ENCODE measurements at regions not wholly inside any gene's neighbourhood (a gene's known extent, or its start where the extent isn't known, plus 50 kb on each side); places are given as distances from the start of the nearest gene placed in this dataset.

GRCh38 chr15:69685512-69686452, 233.2 kb downstream of the RPLP1 start:
- Histone ChIP-seq H3K9me3 (no peaks in the 10 kb centered on the region), H3K27me3 (replicated peaks; ENCODE audit: insufficient read depth) (no peaks in the 10 kb centered on the region), H3K36me3 (no peaks in the 10 kb centered on the region), H3K4me3 (no peak overlapping the region), H3K4me1 (replicated peaks) (no peaks in the 10 kb centered on the region), H3K27ac (no peak overlapping the region)
- WGBS = 44% methylated on average over 8 of the region's 8 CpGs
- TF ChIP-seq POLR2A (IDR thresholded peaks at IDR 0.05) = no peak
- no peak for TF ChIP-seq POLR2AphosphoS5 (IDR thresholded peaks at IDR 0.05)
- no peak for TF ChIP-seq CTCF (IDR thresholded peaks at IDR 0.05)
- intact Hi-C loops (cut with DNase I) = no loop called here
- peak; percentile 42 for DNase-seq (ENCODE audit: low spot score)

- TF ChIP-seq POLR2AphosphoS5 (IDR thresholded peaks at IDR 0.05) (no peak), POLR2A (IDR thresholded peaks at IDR 0.05) (no peak), CTCF (IDR thresholded peaks at IDR 0.05) (no peak)
- 91% methylated on average over 7 of the region's 7 CpGs for WGBS
Observed at GRCh38 chr15:69686626-69687025, 234.0 kb downstream of the RPLP1 start.

GRCh38 chr15:69689133-69689532, 236.5 kb downstream of the RPLP1 start:
- TF ChIP-seq CTCF (IDR thresholded peaks at IDR 0.05) (no peak), POLR2AphosphoS5 (IDR thresholded peaks at IDR 0.05) (no peak), POLR2A (IDR thresholded peaks at IDR 0.05) (no peak)
- DNase-seq (ENCODE audit: low spot score) = no peak
- H3K27ac ChIP-seq = no peak overlapping the region
- no peaks in the 10 kb centered on the region for H3K36me3 ChIP-seq
- H3K9me3 ChIP-seq = no peaks in the 10 kb centered on the region
- 95% methylated on average over 1 of the region's 1 CpG for WGBS
- intact Hi-C loops (cut with DNase I) = no loop called here
- H3K27me3 ChIP-seq (replicated peaks; ENCODE audit: insufficient read depth) = no peaks in the 10 kb centered on the region
- no peak overlapping the region for H3K4me3 ChIP-seq
- H3K4me1 ChIP-seq (replicated peaks) = no peaks in the 10 kb centered on the region

More at GRCh38 chr15:69686626-69687025, 234.0 kb downstream of the RPLP1 start:
- Histone ChIP-seq H3K4me1 (replicated peaks) (no peaks in the 10 kb centered on the region), H3K27me3 (replicated peaks; ENCODE audit: insufficient read depth) (no peaks in the 10 kb centered on the region), H3K4me3 (no peak overlapping the region), H3K27ac (no peak overlapping the region), H3K36me3 (no peaks in the 10 kb centered on the region), H3K9me3 (no peaks in the 10 kb centered on the region)
- no peak for DNase-seq (ENCODE audit: low spot score)
- intact Hi-C loops (cut with DNase I) = no loop called here

- Histone ChIP-seq H3K27ac (no peak overlapping the region), H3K27me3 (replicated peaks; ENCODE audit: insufficient read depth) (no peaks in the 10 kb centered on the region), H3K4me3 (no peak overlapping the region), H3K36me3 (no peaks in the 10 kb centered on the region), H3K9me3 (no peaks in the 10 kb centered on the region), H3K4me1 (replicated peaks) (no peaks in the 10 kb centered on the region)
- WGBS = 81% methylated on average over 7 of the region's 7 CpGs
- TF ChIP-seq CTCF (IDR thresholded peaks at IDR 0.05) (no peak), POLR2A (IDR thresholded peaks at IDR 0.05) (no peak), POLR2AphosphoS5 (IDR thresholded peaks at IDR 0.05) (no peak)
- intact Hi-C loops (cut with DNase I) = no loop called here
- DNase-seq (ENCODE audit: low spot score) = no peak
Observed at GRCh38 chr15:69691307-69692015, 238.8 kb downstream of the RPLP1 start.

Measured in prostate gland (tissue), 2 donors.